HFFc6 (cell line): ENCODE measurements at regions not wholly inside any gene's neighbourhood (a gene's known extent, or its start where the extent isn't known, plus 50 kb on each side); places are given as distances from the start of the nearest gene placed in this dataset.

ENCODE experiments used
- DNase-seq: peaks from one replicate; pipeline ENCODE4 v3.0.0-alpha.2; 2018
- H3K27ac Mint-ChIP-seq: 2 replicates; pipeline ENCODE4 v1.8.0; 2020; ENCODE audit warnings: mild to moderate bottlenecking, mixed read lengths
- H3K27me3 Mint-ChIP-seq: 2 replicates; pipeline ENCODE4 v1.8.0; 2021; ENCODE audit warnings: mild to moderate bottlenecking, moderate library complexity, mixed read lengths; ENCODE audit not compliant: insufficient read depth
- H3K36me3 Mint-ChIP-seq: 2 replicates; pipeline ENCODE4 v1.8.0; 2021; ENCODE audit warnings: low read depth, mixed read lengths
- H3K4me1 Mint-ChIP-seq: 2 replicates; pipeline ENCODE4 v1.8.0; 2020; ENCODE audit warnings: low read depth, mixed read lengths
- H3K4me3 Mint-ChIP-seq: 2 replicates; pipeline ENCODE4 v1.8.0; 2020; ENCODE audit warnings: mild to moderate bottlenecking, moderate library complexity, mixed read lengths
- H3K9me3 Mint-ChIP-seq: 2 replicates; pipeline ENCODE4 v1.8.0; 2020; ENCODE audit warnings: mild to moderate bottlenecking, mixed read lengths
- CTCF ChIP-seq: fragments of 200-600 bp; sonication (generic); IDR thresholded peaks from 2 replicates; pipeline ENCODE4 v1.5.0; 2021; ENCODE audit warnings: antibody characterized with exemption, mild to moderate bottlenecking

GRCh38 chr3:189117087-189117486 lies 54.7 kb upstream of the TPRG1 start:
- Mint-ChIP-seq H3K4me3 (no peak overlapping the region), H3K27ac (no peak overlapping the region), H3K27me3 (peaks cover 7% of the 10 kb centered on the region), H3K36me3 (no peaks in the 10 kb centered on the region), H3K4me1 (no peaks in the 10 kb centered on the region; the same call in 1 of the 2 replicates), H3K9me3 (no peaks in the 10 kb centered on the region)
- TF ChIP-seq CTCF, result no peak
- no peak for DNase-seq

GRCh38 chr3:189118896-189119295 lies 52.9 kb upstream of the TPRG1 start:
- Mint-ChIP-seq H3K27me3 (peaks cover 10% of the 10 kb centered on the region), H3K36me3 (no peaks in the 10 kb centered on the region), H3K27ac (no peak overlapping the region), H3K4me1 (no peaks in the 10 kb centered on the region; the same call in 1 of the 2 replicates), H3K4me3 (no peak overlapping the region), H3K9me3 (no peaks in the 10 kb centered on the region)
- no peak for DNase-seq
- no peak for TF ChIP-seq CTCF

GRCh38 chr3:189119950-189120349 lies 51.8 kb upstream of the TPRG1 start:
- Mint-ChIP-seq H3K27ac (no peak overlapping the region), H3K9me3 (no peaks in the 10 kb centered on the region), H3K4me1 (no peaks in the 10 kb centered on the region; the same call in 1 of the 2 replicates), H3K36me3 (no peaks in the 10 kb centered on the region), H3K4me3 (no peak overlapping the region), H3K27me3 (peaks cover 10% of the 10 kb centered on the region)
- no peak for TF ChIP-seq CTCF
- no peak for DNase-seq

- Mint-ChIP-seq H3K36me3 (no peaks in the 10 kb centered on the region), H3K9me3 (no peaks in the 10 kb centered on the region), H3K27me3 (peaks cover 10% of the 10 kb centered on the region), H3K4me3 (no peak overlapping the region), H3K27ac (no peak overlapping the region), H3K4me1 (no peaks in the 10 kb centered on the region; the same call in 1 of the 2 replicates)
- TF ChIP-seq CTCF, result no peak
- DNase-seq, result no peak
Observed at GRCh38 chr3:189121092-189121491, 50.7 kb upstream of the TPRG1 start.
